SU-DHL-6 (cell line): ENCODE measurements at regions not wholly inside any gene's neighbourhood (a gene's known extent, or its start where the extent isn't known, plus 50 kb on each side); places are given as distances from the start of the nearest gene placed in this dataset.

Experiments used
- H2AFZ ChIP-seq: fragments of 200-600 bp; sonication (generic); 2 replicates; pipeline ENCODE4 v1.6.1; 2014; ENCODE audit warnings: low read depth, mild to moderate bottlenecking, moderate library complexity, mixed read lengths, antibody characterized with exemption, low read length; ENCODE audit not compliant: severe bottlenecking
- H3F3A ChIP-seq: fragments of 200-600 bp; shearing (Covaris generic); 2 replicates; pipeline ENCODE4 v1.6.0; 2016; ENCODE audit warnings: antibody characterized with exemption, mild to moderate bottlenecking; ENCODE audit not compliant: insufficient read depth
- H3K27ac ChIP-seq: fragments of 200-600 bp; sonication (generic); 2 replicates; pipeline ENCODE4 v1.5.1; 2016; ENCODE audit warnings: low read depth, mild to moderate bottlenecking, low read length, moderate library complexity, mixed read lengths
- H3K27me3 ChIP-seq: fragments of 200-600 bp; sonication (generic), shearing (Covaris generic); 2 replicates; pipeline ENCODE4 v1.6.0; 2014; ENCODE audit warnings: mild to moderate bottlenecking, low read length
- H3K36me3 ChIP-seq: fragments of 200-600 bp; sonication (generic); 2 replicates; pipeline ENCODE4 v1.6.1; 2014; ENCODE audit warnings: mild to moderate bottlenecking, low read length, mixed read lengths
- H3K4me2 ChIP-seq: fragments of 300-600, 200-600 bp; shearing (Covaris generic), sonication (generic); 2 replicates; pipeline ENCODE4 v1.6.0; 2014; ENCODE audit warnings: low read length, low read depth, mild to moderate bottlenecking; ENCODE audit not compliant: poor library complexity, severe bottlenecking
- H3K4me3 ChIP-seq: fragments of 200-600 bp; sonication (generic); 2 replicates; pipeline ENCODE4 v1.5.1; 2014; ENCODE audit warnings: antibody characterized with exemption, low read length, mild to moderate bottlenecking, mixed read lengths; ENCODE audit not compliant: insufficient read depth, poor library complexity, severe bottlenecking
- H3K79me2 ChIP-seq: fragments of 200-600 bp; sonication (generic); 2 replicates; pipeline ENCODE4 v1.6.1; 2014; ENCODE audit warnings: mild to moderate bottlenecking, low read length, moderate library complexity; ENCODE audit not compliant: insufficient read depth
- H3K9ac ChIP-seq: fragments of 200-600 bp; sonication (generic); 2 replicates; pipeline ENCODE4 v1.7.0; 2014; ENCODE audit warnings: mild to moderate bottlenecking, low read length
- H3K9me2 ChIP-seq: fragments of 200-600 bp; sonication (generic); replicated peaks from 2 replicates; pipeline ENCODE4 v1.6.1; 2014; ENCODE audit warnings: low read length; ENCODE audit not compliant: insufficient read depth
- H3K9me3 ChIP-seq: fragments of 200-600 bp; sonication (generic); 2 replicates; pipeline ENCODE4 v1.6.1; 2014; ENCODE audit warnings: low read length, mixed read lengths; ENCODE audit not compliant: insufficient read depth
- H4K20me1 ChIP-seq: fragments of 200-600 bp; sonication (generic); 2 replicates; pipeline ENCODE4 v1.6.1; 2014; ENCODE audit warnings: low read depth, mild to moderate bottlenecking, antibody characterized with exemption, low read length, moderate library complexity, mixed read lengths
- EZH2phosphoT487 ChIP-seq: fragments of 200-600 bp; sonication (generic), shearing (Covaris generic); conservative IDR thresholded peaks from 2 replicates; pipeline ENCODE4 v1.6.1; 2018; ENCODE audit warnings: mild to moderate bottlenecking, antibody characterized with exemption, low read length, moderate library complexity, mixed read lengths
- TF ChIP-seq, protein P1 (sequence below): fragments of 200-600 bp; sonication (generic); IDR thresholded peaks from one replicate; pipeline ENCODE4 v1.5.1; 2017; ENCODE audit warnings: antibody characterized with exemption, mild to moderate bottlenecking, low read length, moderate library complexity; ENCODE audit not compliant: insufficient read depth, poor library complexity, severe bottlenecking

DNA sequence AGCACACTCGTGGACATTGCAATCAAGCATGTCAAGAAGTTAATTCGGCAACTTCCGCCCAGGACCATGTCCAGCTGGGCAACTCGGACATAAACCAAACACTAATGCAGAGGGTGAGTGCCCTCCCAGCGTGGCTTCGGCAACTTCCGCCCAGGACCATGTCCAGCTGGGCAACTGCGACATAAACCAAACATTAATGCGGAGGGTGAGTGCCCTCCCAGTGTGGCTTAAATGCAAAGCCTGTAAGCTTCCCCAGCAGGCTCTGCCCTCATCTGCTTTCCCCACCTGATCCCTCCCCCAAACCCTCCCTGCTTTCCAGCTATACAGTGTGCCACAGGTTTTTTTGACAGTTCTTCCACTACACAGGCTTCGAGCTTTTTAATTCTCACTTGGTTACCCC is 143.4 kb downstream of the PXDC1 start:
- Histone ChIP-seq H3K27ac (no peak overlapping the region), H3K4me3 (no peak overlapping the region), H2AFZ (no peak overlapping the region), H3F3A (no peaks in the 10 kb centered on the region), H4K20me1 (no peaks in the 10 kb centered on the region), H3K9me3 (no peaks in the 10 kb centered on the region), H3K4me2 (no peak overlapping the region), H3K9ac (no peak overlapping the region), H3K9me2 (no peaks in the 10 kb centered on the region), H3K36me3 (no peaks in the 10 kb centered on the region), H3K27me3 (no peaks in the 10 kb centered on the region), H3K79me2 (no peaks in the 10 kb centered on the region)
- TF ChIP-seq EZH2phosphoT487: no peak
- TF ChIP-seq, protein P1, sequence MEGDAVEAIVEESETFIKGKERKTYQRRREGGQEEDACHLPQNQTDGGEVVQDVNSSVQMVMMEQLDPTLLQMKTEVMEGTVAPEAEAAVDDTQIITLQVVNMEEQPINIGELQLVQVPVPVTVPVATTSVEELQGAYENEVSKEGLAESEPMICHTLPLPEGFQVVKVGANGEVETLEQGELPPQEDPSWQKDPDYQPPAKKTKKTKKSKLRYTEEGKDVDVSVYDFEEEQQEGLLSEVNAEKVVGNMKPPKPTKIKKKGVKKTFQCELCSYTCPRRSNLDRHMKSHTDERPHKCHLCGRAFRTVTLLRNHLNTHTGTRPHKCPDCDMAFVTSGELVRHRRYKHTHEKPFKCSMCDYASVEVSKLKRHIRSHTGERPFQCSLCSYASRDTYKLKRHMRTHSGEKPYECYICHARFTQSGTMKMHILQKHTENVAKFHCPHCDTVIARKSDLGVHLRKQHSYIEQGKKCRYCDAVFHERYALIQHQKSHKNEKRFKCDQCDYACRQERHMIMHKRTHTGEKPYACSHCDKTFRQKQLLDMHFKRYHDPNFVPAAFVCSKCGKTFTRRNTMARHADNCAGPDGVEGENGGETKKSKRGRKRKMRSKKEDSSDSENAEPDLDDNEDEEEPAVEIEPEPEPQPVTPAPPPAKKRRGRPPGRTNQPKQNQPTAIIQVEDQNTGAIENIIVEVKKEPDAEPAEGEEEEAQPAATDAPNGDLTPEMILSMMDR: no peak

DNA sequence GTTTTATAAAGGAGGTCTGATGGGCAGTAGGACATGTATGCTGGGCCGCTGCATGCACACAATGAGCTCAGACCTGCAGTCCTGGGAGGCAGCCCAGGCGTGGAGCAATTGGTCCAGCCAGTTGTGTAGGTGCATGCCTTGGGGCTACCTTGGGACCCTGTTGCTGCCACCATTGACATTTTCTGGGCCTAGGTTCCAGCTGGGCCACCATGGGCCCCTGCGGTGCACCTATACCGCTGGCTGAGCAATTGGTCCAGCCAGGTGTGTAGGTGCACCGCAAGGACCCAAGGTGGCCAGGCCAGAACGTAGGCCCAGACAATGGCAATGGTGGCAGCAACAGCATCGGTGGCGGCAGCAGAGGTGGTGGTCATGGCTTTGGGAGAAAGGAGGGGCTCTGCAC is 143.9 kb downstream of the PXDC1 start:
- Histone ChIP-seq H3K27ac (no peak overlapping the region), H3K4me2 (no peak overlapping the region), H4K20me1 (no peaks in the 10 kb centered on the region), H3K27me3 (no peaks in the 10 kb centered on the region), H3K9me2 (no peaks in the 10 kb centered on the region), H3F3A (no peaks in the 10 kb centered on the region), H2AFZ (no peak overlapping the region), H3K9ac (no peak overlapping the region), H3K36me3 (no peaks in the 10 kb centered on the region), H3K9me3 (no peaks in the 10 kb centered on the region), H3K4me3 (no peak overlapping the region), H3K79me2 (no peaks in the 10 kb centered on the region)
- TF ChIP-seq, protein P1: no peak
- no peak for TF ChIP-seq EZH2phosphoT487

DNA sequence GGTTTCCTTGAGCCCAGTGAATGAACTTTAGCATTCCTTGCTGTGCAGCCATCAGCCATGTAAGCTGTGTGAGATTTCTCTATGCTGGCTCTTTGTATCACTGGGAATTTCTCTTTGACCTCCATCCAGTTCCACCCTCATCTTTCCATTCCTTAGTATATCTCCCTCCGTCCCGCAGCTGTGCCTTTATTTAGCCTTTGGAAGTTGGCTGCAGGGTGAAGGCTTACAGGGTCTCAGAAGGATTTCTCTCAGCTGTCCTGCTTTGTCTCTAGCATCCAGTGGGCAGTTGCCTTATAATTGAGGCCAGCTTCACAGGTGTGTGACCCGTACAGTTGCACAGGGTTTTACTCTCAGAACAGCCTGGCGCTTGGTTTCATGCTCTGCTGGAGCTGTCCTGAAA is 144.3 kb downstream of the PXDC1 start:
- Histone ChIP-seq H3K36me3 (no peaks in the 10 kb centered on the region), H3K4me3 (no peak overlapping the region), H3K27me3 (no peaks in the 10 kb centered on the region), H3K9ac (no peak overlapping the region), H3K4me2 (no peak overlapping the region), H3K79me2 (no peaks in the 10 kb centered on the region), H3K9me2 (no peaks in the 10 kb centered on the region), H3K9me3 (no peaks in the 10 kb centered on the region), H3K27ac (no peak overlapping the region), H2AFZ (no peak overlapping the region), H3F3A (no peaks in the 10 kb centered on the region), H4K20me1 (no peaks in the 10 kb centered on the region)
- no peak for TF ChIP-seq EZH2phosphoT487
- TF ChIP-seq, protein P1: no peak
